Iris pigment epithelial cell (primary cell): ENCODE measurements at regions not wholly inside any gene's neighbourhood (a gene's known extent, or its start where the extent isn't known, plus 50 kb on each side); places are given as distances from the start of the nearest gene placed in this dataset.

Experiments used
- DNase-seq: peaks from one replicate; pipeline ENCODE4 v3.0.0-alpha.2; 2011; ENCODE audit warnings: low read depth

DNA sequence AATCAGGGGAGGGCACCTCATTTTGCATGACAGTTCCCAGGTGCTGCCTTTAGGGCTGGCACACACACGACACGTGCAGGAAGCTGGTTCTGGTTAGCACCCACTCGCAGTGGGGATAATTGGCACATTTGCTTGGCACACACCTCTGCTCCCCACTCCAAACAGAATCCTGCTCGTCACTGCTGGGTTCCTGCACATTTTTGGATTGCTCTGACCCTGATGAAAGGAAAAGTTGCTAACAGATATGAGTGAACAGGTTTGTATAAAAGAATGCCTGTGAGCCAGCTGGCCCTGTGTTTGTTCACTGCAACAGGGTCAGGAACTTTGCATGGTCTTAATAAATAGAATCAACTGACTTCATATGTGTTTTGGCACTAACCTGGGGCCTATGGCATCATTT is 1500.4 kb downstream of the EFNB2 start:
- no peak for DNase-seq

DNA sequence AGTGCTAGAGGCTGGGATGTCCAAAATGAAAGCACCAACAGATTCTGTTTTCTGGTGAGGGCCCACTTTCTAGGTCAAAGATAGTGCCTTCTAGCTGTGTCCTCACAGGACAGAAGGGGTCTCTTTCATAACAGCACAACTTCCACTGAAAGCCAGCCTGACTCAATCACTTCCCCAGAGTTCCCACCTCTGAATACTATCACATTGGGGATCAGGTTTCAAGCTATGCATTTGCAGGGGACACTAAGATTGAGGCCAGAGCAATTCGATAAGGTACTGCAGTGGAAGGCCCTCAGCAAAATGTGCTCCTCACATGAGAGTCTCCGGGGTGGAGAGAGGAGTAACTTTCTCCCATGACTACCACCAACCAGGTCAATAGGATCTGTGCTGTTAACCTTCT is 1501.5 kb downstream of the EFNB2 start:
- DNase-seq: no peak

DNA sequence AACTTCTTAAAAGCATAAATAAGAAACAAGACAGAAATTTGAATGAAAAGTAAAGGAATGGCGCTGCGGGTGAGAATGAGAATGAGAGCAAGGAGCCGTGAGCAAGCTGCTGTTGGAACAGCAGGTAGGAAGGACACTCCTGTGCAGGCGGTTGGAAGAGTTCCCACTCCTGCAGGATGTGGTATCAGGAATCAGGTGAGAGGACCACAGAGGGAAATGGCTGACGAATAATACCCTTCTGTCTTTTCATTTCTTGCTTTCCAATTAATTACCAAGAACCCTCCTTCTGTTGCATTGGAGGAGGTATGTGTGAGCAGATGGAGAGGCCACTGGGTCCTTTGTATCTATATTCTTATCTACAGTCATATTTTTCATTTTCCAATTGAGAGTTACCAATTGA is 1504.2 kb downstream of the EFNB2 start:
- DNase-seq: no peak

DNA sequence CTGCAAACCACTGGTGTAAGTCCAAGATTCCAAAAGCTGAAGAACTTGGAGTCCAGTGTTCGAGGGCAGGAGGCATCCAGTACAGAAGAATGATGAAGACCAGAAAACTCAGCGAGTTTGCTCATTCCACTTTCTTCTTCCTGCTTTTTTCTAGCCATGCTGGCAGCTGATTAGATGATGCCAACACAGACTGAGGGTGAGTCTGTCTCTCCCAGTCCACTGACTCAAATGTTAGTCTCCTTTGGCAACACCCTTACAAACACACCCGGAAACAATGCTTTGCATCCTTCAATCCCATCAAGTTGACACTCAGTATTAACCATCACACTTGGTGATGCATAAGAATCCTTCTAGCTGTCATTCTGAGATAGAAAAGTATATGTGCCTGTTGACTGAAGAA is 1504.6 kb downstream of the EFNB2 start:
- no peak for DNase-seq

DNA sequence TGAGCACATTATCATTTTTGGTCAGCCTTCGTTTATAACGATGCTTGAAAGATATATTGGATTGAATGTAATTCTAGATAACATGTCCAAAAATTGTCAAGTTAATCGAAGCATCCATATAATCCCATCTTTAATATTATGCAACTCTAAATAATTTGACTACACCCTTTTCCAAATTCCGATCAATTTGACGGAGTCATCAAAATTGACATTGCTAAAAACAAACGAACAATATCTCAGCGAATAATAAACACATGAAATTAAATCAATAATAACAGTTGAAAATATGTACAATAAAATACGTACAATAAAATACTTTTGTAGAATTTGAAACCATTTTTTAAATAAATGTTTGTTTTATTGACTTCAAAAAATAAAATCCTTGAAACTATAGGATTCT is 1516.4 kb downstream of the EFNB2 start:
- DNase-seq: no peak

DNA sequence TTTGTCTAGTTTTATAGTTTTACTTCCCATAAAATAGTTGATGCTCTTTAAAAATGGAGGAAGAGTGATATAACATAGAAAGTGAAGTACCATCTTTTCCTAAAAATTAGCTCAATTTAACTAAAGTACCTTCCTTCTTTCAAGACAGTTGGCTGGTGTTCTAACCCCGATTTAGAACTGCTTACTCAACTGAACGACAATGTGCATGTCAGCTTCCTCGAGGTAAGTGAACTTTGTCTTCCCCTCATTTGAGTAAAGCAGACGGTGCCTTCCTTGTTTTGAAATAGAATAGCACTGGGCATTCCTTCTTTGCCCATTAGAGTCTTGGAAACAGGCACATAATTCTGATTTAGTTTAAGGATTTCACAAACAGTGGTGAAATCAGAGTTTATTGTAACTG is 1519.2 kb downstream of the EFNB2 start:
- no peak for DNase-seq

DNA sequence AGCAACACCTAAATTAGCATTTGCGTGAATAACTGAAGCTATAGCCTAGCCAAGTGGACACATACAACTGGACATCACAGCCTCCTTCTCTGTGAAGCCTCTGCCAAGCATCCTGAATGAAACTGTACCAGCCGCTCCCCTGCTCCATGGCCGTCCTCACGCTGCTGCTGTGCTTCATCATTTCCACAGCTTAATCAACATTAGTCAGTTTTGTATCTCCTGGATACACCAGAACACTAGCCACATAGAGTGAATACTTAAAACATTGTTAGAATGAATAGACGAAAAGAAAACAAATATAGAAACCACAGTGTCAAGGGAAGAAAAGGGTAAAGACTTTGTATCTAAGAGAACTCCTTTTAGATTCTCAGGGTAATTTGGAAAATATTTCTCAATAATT is 1526.9 kb downstream of the EFNB2 start:
- peak; percentile 49 for DNase-seq

DNA sequence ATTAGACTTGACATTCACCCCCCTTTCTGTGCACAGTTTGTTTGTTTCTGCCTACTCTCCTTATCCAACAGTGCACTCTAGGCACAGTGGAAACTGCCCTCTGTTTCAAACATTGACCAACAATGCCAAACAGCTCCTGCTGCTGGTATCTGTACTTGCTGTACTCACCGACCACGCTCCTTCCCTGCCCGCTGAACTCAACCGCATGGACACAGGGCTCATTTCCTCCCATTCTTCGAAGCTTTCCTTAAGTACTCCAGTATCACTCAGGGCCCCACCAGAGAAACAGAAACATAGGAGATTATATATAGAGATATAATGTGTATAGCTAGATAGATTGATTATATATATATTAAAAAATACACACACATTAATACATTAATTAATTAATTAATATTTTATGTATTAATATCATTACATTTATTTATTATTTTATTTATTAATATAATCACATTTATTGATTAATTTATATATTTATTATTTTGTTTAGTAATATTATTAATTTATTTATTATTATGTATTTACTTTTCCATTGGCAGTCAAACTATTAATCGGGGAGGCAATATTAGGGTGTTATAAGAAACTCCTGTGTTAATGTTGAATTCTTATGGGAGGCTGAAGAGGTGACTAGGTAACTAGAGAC is 1528.2 kb downstream of the EFNB2 start:
- DNase-seq: no peak

DNA sequence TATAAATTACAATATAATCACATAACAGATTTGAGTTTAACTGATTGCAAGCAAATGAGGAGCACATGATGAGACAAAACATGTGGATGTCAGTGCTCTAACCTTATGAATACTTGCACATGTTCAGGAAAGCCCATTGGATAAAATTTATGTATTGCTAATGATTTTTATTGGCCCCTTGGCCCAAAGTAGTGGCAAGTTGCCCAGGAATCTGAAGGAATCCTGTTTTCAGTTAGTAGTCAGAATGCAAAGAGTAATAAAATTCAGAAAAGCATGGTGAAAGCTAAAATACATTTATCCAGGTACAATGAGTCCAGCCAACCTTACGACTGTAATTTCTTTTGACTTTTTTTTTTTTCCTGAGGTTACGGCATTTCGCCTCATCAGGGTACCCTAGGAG is 1539.4 kb downstream of the EFNB2 start:
- peak; percentile 4 for DNase-seq

DNA sequence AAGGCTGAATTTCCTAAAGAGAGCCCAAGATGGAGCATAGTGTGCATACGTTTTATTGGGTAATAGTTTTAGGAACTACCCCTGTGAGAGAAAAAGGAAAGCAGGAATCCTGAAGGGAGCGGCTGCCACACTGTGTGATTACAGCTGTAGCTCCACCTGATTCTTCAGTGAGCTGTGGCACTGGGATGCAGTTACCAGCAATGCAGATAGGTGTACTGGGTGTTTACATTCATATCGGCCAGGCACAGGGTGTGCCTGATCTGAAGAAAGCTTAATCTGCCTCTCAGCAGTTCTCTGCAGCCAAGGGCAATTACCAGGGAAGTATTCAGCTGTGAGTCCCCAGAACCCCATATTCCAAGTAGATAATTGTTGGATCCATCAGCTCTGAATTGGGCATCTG is 1541.8 kb downstream of the EFNB2 start:
- no peak for DNase-seq

DNA sequence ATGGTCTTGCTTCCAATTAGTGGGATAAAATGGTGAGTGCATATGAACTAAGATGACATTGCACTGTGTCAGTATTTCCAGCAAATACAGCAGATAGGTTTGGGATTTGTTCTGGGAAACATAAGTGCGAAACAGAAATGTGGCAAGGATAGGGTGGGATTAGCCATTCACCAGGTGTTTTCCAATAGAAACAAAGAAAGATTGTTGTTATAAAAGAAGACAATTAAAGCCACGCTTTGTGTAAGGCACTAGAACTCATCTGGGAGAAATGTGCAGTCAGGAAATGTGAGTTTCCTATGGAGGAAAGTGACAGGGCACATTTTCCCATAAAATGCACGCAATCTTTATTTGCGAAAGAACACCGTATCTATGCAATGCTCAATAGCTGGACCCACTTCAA is 1547.8 kb downstream of the EFNB2 start:
- no peak for DNase-seq

DNA sequence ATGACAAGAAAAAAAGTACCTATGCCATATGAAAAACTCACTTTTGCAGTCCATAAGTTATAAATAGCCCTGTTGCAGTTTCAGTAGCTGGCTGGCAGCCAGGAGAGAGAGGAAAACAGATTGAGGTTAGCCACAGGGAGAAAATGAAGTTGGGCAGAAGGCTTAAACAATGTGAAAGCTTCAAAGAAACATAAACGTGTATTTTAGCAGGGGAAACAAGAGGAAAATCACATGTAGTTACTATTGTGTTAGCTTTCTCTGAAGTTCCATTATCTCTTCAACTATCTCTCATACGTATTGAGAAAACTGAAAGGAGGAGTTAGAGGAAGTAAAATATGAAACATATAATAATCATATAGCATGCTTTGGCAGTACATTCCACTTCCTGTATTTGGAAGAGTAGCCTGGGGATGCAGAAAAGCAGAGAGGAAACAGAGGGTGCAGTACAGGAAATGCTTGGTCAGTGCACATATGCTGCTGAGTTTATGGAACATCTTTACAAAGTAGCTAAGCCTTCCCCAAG is 1551.1 kb downstream of the EFNB2 start:
- peak; percentile 84 for DNase-seq

DNA sequence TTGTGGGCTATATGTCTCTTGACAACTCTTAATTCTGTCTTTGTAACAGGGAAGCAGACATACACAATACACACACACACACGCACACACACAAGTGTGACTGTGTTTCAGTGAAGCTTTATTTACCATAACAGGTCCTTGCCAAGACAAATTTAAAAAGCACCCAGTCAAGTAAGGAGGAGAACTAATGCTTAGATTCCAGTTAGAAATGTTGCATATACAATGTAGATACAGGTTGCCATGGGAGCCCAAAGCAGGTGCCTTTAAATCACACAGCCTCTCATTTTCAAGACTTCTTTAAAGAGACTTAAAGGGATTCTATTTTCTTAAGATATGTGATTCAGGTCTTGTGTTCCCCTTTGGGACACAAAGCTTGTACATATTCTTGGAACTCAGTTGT is 1551.9 kb downstream of the EFNB2 start:
- DNase-seq: no peak

DNA sequence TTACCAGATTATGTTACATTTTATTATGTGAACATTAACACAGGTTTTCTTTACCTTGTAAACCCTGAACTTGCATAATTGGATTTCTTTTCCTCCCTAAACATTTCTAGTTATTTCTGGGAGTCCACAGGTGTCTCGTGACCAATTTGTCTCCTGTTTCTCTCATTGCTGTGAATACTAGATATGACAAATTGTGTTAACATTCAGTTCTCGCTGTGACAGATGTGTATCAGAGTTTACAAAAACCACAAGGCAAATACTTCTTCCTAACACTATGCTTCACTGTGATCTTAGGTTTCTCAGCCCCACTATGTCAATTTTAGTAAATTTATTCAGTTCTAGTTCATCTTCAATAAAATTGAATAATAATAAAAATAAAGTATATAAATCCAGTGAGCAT is 1554.9 kb downstream of the EFNB2 start:
- no peak for DNase-seq

DNA sequence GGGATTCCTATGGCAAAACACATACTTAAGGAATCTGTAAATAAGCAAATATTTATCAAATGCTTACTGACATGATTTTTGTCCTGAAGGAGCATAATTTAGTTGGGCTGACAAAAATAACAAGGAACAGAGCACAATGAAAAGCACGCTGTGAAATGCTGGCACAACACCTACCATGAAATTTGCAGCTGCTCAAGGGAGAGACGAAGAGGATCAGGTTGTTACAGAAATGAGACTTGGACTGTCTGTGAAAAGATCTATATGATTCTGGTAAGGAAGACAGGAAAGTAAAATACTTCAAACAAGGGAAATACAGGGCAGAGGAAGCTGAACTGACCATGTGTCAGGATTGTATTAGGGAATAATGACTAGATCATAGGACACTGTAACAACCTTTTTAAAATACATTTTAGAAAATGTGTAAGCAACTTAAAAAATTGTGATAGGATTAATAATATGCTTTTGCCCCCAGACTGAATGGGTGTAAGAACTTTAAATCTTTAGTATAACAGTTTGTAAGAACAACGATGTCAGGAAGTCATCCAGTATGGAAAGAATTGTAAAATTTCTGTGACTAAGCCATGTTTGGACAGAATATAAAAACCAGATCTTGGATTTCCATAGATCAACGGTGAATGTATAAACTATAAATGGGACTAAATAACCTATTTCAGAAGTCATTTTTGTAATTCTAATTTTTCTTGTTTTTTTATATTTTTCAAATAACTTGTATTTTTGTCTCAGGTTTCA is 1556.0 kb downstream of the EFNB2 start:
- no peak for DNase-seq

DNA sequence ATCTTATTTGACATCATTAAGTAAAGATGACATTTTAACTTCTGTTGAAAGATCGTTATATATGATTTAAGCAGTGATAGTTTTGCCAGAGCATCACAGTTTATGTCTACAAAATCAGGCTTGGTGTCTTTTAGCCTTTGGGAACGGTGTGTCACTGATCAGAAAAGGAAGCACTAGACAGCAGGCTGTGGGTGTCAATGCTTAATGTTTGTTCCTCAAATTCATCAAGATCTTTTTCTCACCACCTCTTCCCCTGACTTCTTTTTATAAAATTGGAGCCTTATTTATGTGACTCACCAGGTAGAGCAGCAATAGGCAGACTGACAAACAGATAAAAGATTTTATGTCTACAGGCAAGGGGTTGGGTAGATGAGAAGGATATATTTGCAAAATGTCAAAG is 1558.5 kb downstream of the EFNB2 start:
- no peak for DNase-seq

DNA sequence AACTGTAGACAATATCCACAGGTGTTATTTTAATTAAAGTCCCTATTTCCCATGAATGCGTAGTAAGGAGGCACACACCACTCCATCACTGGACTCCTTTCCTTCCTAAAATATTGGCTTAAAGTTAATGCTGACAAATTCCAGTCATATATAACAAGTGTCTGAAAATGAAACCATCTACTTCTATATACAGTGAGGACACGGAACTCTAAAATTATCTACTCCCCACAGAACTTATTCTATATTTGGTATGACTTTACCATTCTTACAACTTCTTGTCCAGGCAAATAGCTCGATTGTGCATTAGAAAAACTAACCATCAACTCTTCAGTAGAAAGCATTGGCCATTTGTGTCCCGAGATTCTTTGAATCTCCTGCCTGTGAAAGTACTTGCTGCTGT is 1560.2 kb downstream of the EFNB2 start:
- DNase-seq: no peak

DNA sequence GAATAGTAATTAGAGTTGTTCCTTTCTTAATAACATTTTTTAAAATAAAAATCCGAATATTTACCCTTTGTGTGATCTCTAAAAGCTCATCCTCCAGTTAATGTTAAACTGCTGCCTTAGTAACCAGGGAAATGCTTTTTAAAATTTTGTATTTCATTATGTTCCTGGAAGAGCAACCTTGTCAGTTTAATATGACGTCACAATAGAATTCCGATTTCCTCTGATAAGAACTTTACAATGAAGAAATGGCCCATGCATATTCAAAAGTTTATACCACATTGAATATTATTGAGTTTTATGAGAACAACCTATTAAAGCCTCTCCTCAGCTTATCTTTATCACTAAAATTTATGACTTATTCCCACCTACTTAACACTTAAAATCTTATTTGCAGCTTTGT is 1566.6 kb downstream of the EFNB2 start:
- no peak for DNase-seq

DNA sequence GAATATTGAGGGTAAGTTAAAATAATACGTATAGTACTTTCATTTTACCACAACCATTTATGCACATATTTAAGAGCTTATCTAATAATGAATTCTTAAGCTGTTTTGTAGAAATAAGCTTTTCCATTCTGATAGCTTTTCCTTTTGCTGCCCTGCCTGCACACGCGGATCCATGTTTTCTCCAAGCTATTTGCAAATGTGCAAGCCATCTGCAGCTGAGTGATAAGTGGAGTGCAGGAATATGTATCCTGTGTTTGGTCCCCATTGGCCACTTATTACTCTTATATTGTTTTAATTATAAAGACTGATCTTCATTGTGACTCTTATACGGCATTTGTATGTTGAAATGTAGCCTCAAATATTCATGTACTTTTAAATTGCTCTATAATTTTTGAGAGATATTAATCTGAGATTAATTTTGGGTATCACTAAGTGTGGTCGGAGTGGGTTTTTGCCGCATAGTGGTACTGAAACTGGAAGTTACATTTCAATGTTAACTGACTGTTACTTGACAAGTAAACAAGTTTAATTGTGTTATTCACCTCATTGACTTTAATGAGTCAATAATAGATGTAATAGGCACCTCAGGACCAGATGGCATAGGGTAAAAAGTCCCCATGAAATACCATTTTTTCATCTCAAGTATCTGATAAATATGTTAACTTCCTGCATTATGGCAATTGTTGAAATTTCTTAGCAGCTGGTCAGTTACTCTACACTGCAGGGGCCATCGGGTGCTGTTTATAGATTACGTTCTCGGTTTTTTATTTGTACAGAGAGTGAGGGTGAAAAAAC is 1567.4 kb downstream of the EFNB2 start:
- no peak for DNase-seq

DNA sequence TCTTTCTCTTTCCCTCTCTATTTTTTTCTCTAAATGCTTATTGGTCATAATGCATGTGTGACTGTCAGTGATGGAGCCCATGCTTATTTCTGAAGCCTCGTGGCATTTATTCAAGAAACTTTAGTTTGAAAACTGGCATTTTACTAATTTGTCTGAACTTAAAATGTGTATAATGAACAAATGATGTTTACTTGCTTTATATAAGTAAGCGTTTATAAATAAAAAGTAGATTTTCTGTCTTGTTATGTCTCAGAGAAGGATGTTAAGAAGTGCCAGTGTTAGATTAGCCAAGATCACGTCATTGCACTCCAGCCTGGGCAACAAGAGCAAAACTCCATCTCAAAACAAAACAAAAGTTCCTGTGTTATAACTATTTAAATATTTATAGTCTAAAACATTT is 1568.1 kb downstream of the EFNB2 start:
- no peak for DNase-seq

DNA sequence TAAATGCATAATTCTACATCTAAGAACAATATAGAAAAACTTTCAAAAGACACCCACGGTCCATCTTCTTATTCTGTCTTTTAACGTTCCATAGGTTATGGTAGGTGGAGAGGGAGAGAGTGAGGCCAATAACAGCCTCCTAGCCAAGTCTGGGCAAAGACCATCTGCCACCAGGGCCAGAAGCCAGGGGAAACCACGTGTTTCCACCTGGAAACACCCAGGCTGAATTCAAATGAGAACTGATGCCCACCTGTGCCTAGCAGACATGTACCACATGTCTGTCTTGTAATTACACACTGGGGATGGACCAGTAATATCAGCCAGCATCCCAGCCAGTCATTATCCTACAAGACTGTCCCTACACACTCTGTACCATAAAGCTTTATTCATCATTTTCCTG is 1573.1 kb downstream of the EFNB2 start:
- no peak for DNase-seq

DNA sequence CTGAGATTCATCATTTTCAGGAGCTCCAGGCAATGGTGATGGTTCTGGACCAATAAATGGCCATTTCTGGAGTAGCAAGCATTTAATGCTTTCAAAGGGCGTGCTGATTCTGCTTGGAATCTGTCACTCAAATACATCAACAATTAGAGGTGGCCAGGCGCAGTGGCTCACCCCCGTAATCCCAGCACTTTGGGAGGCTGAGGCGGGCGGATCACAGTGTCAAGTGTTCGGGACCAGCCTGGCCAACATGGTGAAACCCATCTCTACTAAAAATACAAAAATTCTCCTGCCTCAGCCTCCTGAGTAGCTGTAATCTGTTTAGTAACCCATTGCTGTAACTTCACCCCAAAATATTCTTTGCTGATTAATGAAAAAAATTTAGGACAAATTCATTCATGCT is 1574.2 kb downstream of the EFNB2 start:
- DNase-seq: no peak

DNA sequence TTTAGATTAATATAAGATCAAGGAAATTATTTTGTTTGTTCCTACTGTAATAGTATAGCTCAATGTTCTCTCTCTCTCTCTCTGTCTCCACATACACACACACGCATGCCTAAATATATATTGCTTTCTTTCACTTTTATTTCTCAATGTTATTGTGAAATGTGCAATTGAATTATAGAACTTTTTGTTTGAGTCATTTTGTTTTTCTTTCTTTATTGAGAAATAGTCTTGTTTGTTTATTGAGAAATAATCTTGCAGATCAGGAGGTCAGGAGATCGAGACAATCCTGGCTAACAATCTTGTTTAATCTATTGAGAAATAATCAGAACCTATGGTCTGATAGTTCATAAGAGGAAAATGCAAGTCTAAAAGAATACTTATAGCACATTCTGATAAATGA is 1581.3 kb downstream of the EFNB2 start:
- peak; percentile 75 for DNase-seq
